ENCODE measurements at regions not wholly inside any gene's neighbourhood (a gene's known extent, or its start where the extent isn't known, plus 50 kb on each side); places are given as distances from the start of the nearest gene placed in this dataset.

DNA sequence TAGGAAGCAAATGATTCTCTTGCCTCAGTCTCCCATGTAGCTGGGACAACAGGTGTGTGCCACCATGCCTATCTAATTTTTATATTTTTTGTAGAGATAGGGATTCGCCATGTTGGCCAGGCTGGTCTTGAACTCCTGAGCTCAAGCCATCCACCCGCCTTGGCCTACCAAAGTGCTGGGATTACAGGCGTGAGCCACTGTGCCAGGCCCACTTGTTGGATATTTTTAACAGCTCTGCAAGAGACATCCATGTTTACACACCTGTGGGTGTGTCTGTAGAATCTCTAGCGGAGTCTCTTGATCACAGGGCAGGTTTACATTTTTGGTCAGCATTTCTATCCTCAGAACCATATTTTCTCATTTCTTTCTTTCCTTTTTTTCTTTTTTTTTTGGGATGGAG lies 53.1 kb upstream of the ZFP64 start:
- Mint-ChIP-seq H3K27me3 (no peaks in the 10 kb centered on the region), H3K4me3 (no peak overlapping the region), H3K9me3 (no peaks in the 10 kb centered on the region), H3K4me1 (no peaks in the 10 kb centered on the region), H3K27ac (no peak overlapping the region), H3K36me3 (ENCODE audit: low read depth) (no peaks in the 10 kb centered on the region)
- POLR2A ChIA-PET, result no interaction called here
- CTCF ChIA-PET, result no interaction called here
- no peak for DNase-seq

DNA sequence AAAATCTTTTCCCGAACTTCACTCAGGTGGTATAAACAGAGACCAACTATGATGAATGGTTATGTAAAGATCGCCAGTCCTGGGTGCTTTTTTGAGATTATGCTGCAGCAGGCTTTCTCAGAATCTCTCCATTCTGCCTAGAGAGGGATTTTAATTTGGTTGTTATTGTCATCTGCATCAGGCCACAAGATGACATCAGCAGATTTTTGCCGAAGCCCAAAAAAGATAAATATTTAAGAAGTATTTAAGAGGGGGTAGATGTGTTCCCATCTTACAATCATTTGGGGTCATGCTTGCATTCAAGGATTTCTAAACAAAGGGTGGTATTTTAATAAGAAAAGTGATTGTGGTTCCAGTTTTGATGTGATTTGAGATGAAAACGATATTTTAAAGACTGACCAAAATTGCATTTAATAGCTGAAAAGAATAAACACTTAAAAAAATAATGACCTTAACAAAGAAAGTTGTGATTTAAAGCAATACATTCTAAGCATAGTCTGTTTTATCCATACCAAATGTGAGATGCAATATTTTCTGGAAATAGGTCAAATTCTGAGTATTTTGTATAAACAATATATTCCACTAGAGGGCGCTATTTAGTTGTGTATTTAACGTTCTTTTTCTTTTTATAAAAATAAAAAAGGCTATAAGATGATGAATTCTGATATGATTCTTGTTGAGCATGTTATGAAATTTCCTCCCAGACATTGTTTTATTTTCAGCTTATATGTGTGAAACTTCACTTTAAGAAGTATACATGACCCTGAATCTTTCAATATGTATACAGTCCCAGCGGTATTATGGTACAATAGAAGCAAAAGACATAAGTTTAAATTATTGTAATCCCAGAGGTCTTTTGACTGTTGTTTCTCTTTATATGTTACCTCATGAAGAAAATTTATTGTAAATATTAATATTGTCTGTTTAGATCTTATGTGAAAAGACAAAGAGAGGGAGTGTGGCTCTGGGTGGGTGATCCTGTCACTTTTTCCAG lies 51.0 kb upstream of the ZFP64 start:
- Mint-ChIP-seq H3K4me3 (no peak overlapping the region), H3K27ac (no peak overlapping the region), H3K36me3 (ENCODE audit: low read depth) (no peaks in the 10 kb centered on the region), H3K4me1 (no peaks in the 10 kb centered on the region), H3K9me3 (no peaks in the 10 kb centered on the region), H3K27me3 (peaks cover 2% of the 10 kb centered on the region)
- DNase-seq, result no peak
- ChIA-PET POLR2A (no interaction called here), CTCF (interaction anchor here (0.6 kb wide), 1 partner anchor 1227 kb away, joined by 3 read pairs; no protein-coding TSS in a partner anchor)
